ENCODE measurements at regions not wholly inside any gene's neighbourhood (a gene's known extent, or its start where the extent isn't known, plus 50 kb on each side); places are given as distances from the start of the nearest gene placed in this dataset.
"Not testable (repeated sequence)": the region's sequence is repeated elsewhere in the genome, so short reads cannot be mapped to it uniquely, and the experiment has no call there.

DNA sequence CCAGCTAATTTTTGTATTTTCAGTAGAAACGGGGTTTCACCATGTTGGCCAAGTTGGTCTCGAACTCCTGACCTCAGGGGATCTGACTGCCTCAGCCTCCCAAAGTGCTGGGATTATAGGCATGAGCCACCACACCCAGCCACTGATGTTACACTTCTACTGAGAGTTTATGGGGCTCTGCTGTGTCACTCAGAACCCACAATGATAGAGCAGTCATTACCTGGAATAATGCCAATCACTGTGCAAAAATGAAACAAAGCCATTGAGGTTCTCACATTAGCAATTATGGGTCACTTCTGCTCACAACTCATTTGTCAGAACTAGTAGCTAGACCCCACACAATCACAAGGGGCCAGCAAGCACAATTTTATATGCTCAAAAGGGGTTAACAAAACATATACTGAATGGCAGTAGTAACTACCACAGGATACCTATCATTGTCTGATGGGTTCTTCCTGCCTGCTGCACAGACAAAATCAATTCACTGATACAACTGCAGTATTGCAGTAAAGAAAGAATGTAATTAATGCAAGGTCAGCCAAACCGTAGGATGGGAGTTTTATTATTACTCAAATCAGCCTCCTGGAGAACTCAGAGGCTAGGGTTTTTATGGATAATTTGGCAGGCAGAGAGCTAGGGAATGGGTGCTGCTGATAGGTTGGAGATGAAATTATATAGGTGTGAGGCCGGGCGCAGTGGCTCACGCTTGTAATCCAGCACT lies 72.1 kb upstream of the TRIM24 start:
- TF ChIP-seq, protein P1, sequence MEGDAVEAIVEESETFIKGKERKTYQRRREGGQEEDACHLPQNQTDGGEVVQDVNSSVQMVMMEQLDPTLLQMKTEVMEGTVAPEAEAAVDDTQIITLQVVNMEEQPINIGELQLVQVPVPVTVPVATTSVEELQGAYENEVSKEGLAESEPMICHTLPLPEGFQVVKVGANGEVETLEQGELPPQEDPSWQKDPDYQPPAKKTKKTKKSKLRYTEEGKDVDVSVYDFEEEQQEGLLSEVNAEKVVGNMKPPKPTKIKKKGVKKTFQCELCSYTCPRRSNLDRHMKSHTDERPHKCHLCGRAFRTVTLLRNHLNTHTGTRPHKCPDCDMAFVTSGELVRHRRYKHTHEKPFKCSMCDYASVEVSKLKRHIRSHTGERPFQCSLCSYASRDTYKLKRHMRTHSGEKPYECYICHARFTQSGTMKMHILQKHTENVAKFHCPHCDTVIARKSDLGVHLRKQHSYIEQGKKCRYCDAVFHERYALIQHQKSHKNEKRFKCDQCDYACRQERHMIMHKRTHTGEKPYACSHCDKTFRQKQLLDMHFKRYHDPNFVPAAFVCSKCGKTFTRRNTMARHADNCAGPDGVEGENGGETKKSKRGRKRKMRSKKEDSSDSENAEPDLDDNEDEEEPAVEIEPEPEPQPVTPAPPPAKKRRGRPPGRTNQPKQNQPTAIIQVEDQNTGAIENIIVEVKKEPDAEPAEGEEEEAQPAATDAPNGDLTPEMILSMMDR (IDR thresholded peaks at IDR 0.05; ENCODE audit: insufficient read depth, low read length), result no peak
- no peak overlapping the region for H3K4me3 ChIP-seq (ENCODE audit: low read depth, low read length)
- DNase-seq (ENCODE audit: low read depth), result no peak

DNA sequence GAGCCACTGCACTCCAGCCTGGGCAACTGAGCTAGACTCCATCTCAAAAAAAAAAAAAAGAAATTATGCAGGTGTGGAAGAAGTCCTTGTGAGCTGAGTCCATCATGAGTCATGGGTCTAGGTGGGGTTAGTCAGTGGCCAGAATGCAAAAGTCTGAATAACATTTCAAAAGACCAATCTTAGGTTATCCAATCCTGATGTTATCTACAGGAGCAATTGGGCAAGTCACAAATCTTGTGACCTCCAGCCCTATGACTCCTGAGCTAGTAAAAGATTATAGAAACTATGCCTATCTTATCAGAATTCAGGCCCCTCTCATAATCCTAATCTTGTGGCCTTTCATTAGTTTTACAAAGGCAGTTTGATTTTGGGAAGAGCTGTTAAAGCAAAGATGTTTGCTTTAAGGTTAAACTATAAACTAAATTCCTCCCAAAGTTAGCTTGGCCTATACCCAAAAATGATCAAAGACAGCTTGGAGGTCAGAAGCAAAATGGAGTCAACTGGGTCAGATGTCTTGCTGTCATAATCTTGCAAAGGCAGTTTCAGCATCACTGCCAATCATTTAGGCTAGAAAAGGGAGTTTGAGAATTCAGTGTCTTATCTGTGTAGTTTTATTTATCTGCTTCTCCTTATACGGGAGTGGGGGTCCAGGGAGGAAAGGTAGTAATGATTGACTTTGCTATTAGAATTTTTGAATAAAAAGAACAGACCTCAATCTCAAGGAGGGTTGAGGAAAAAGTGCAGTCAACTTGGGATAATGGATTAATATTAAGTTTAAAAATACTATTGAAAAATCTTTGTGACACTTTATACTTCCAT lies 71.2 kb upstream of the TRIM24 start:
- no peak for DNase-seq (ENCODE audit: low read depth)
- no peak overlapping the region for H3K4me3 ChIP-seq (ENCODE audit: low read depth, low read length)
- TF ChIP-seq, protein P1 (IDR thresholded peaks at IDR 0.05; ENCODE audit: insufficient read depth, low read length), result no peak

DNA sequence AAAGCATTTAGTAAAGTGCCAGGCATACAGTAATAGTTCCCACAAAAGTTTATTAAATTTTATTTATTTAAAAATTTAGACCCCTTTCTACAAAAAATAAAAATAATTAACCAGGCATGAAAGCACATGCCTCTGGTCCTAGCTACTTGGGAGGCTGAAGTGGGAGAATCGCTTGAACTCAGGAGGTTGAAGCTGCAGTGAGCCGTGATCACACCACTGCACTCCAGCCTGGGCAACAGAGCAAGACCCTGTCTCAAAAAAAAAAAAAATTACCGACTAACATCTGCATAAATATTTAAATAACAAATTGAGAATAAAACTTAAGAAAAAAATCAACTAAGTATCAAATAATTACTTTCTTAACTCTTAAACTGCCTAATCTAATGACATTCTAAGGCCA lies 64.3 kb upstream of the TRIM24 start:
- DNase-seq (ENCODE audit: low read depth), result no peak
- TF ChIP-seq, protein P1 (IDR thresholded peaks at IDR 0.05; ENCODE audit: insufficient read depth, low read length), result no peak

DNA sequence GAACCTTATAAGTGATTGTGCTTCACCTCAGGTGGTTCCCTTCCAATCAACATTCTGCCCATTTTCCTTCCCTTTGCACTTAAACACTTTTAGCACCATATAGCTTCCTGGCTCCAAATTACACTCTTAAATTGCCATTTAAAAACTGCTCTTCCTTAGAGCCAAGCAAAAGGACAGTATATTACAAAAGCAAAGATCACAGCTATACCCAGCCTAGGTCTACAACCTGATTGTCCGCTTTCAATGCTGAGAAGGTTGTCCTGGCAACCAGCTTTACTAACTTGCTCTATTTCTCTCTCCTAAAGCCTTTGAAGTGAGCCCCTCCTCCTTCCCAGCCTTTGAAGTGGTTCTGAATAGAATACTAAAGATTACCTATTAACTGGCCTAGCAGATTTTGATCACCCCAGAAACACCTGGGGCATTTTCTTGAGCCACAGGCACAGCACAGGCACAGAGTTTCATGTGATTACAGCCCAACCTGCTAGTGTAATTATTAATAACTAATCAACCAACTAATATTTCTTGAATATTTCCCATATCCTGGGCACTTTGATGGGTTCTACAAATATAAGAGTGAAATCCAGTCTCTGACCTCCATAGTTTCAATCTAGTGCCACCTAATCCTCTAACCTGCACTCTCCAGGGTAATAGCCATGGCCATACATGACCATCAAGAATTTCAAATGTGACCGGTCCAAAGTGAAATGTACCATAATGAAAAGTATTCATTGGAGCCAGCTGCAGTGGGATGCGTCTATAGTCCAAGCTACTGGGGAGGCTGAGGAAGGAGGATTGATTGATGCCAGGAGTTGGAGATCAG lies 63.6 kb upstream of the TRIM24 start:
- TF ChIP-seq, protein P1 (IDR thresholded peaks at IDR 0.05; ENCODE audit: insufficient read depth, low read length), result no peak
- no peak for DNase-seq (ENCODE audit: low read depth)
- no peak overlapping the region for H3K4me3 ChIP-seq (ENCODE audit: low read depth, low read length)

More for the DNA sequence above, 64.3 kb upstream of the TRIM24 start:
- H3K4me3 ChIP-seq (ENCODE audit: low read depth, low read length), result no peak overlapping the region

DNA sequence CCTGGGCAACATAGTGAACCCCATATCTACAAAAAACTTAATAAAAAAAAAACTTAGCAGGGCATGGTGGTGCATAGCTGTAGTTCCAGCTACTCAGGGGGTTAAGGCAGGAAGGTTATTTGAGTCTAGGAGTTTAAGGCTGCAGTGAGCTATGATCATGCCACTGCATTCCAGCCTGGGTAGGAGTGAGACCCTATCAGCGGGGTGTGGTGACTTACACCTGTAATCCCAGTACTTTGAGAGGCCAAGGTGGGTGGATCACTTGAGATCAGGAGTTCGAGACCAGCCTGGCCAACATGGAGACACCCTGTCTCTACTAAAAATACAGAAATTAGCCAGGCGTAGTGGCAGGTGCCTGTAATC lies 63.0 kb upstream of the TRIM24 start:
- H3K4me3 ChIP-seq (ENCODE audit: low read depth, low read length); DNase-seq (ENCODE audit: low read depth): not testable (repeated sequence)

DNA sequence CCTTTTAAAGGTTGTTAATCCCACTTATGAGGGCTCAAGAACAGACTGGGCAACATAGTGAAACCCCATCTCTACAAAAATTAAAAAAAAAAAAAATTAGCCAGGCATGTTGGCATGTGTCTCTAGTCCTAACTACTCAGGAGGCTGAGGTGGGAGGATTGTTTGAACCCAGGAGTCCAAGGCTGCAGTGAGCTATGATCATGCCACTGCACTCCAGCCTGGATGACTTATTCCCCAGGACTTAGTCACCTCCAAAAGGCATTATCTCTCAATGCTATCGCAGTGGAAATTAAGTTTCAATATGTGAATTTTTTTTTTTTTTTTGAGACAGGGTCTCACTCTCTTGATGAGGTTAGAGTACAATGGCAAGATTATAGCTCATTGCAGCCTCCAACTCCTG lies 61.2 kb upstream of the TRIM24 start:
- no peak for DNase-seq (ENCODE audit: low read depth)
- TF ChIP-seq, protein P1 (IDR thresholded peaks at IDR 0.05; ENCODE audit: insufficient read depth, low read length), result no peak
- H3K4me3 ChIP-seq (ENCODE audit: low read depth, low read length), result no peak overlapping the region

DNA sequence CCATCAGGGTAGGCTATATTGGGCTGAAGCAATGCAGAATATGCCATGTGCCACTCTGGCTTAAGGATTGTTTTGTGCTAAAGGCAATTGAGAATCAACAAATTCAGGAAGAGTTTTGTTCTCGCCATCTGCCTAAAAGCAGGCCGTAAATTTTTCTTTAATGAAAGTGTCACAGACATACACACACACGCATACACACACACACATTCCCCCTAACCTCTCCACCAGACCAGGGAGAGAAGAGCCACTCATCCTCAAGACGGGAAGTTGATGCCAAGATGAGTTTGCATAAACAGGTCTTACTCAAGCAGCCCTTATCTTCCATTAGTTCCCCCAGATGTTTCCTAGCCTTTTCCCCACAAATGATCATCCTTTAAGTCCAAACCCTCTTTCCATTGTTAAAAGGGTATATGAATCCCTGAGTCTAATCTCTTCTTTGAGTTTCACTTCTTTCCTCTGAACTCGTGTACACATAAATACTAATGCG lies 59.6 kb upstream of the TRIM24 start:
- H3K4me3 ChIP-seq (ENCODE audit: low read depth, low read length), result no peak overlapping the region
- TF ChIP-seq, protein P1 (IDR thresholded peaks at IDR 0.05; ENCODE audit: insufficient read depth, low read length), result no peak
- DNase-seq (ENCODE audit: low read depth), result no peak
